GM12872 (cell line): ENCODE measurements at regions not wholly inside any gene's neighbourhood (a gene's known extent, or its start where the extent isn't known, plus 50 kb on each side); places are given as distances from the start of the nearest gene placed in this dataset.

Experiments used
- CTCF ChIP-seq: IDR thresholded peaks from 3 replicates; pipeline ENCODE4 v1.5.1; 2011; ENCODE audit warnings: low read depth, mild to moderate bottlenecking, low read length, moderate library complexity; ENCODE audit not compliant: insufficient read depth

GRCh38 chr20:6265204-6265904, 142.5 kb upstream of the FERMT1 start:
- peak; percentile 4; the same call in 1 of the 3 replicates for TF ChIP-seq CTCF

DNA sequence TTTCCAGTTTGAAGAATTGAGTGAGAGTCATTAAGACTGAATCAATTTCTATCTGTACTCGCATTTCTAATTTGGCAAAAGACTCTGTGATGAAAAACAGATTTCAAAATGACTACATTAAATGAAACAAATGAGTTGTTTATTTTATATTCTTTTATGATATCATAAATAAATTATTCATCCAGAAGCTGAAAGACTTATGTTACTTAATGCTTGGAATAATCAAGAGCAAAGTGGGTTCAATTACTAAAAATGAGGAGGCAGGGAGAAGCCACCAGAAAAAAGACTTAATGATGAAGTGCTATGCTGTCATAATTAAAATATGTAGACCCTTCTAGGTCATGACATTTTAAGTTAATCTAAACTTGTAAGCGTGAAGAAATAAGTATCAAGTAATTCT, 130.6 kb upstream of the FERMT1 start:
- TF ChIP-seq CTCF: no peak

- TF ChIP-seq CTCF: no peak
Observed at GRCh38 chr20:6245436-6245835, 122.6 kb upstream of the FERMT1 start.

- no peak for TF ChIP-seq CTCF
Observed at GRCh38 chr20:6241591-6241990, 118.8 kb upstream of the FERMT1 start.

DNA sequence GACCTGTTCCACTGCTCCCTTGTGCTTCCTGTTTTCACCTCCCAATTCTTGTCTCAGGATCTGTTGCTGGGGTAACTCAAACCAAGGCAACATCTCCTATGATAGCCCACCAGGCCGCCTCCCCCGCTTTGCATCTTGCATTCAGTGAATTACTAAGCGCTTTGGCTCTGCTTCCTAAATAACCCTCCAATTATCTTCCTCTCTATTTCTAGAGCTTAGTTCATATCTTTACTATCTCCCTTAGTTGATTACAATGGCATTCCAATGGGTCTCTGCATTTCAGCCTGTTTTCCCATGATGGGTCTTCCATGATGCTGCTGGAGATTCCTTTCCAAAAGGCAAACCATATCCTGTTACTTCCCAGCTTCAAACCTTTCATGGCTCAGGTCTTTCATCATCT, 117.2 kb upstream of the FERMT1 start:
- no peak for TF ChIP-seq CTCF

DNA sequence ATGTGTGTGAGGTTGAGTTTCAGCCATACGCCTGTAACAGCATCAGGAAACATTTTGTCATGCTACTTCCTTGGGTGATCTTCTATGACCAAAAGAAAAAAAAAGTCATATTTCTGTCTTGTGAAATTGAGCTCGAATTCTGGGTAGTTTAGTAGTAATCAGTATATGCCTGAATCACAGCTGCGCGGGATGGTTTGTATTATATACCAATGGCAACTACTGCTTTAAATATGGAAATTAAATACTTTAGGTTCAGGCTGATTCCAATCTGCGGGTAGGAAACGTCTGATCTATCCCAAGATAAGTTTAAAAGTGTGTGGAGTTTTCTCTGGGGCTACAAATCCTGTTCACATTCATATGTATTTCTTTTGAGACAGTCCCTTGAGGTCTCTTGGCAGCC, 115.6 kb upstream of the FERMT1 start:
- TF ChIP-seq CTCF: no peak

DNA sequence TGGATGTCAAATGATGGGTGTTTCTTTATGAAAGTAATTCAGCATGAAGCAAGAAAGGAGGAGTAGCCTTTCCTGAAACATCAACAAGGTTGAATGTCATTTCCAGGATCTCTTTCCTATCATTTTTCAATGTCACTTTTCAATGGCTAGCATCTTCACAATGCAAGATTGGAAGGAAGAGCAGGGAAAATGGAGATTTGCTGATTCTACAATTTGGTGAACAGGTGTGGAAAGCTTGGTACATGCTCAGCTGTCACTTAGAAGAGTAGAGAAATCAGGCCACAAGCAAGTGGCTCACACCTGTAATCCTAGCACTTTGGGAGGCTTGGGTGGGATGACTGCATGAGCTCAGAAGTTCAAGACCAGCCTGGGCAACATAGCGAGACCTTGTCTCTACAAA, 112.7 kb upstream of the FERMT1 start:
- no peak for TF ChIP-seq CTCF
